ENCODE measurements at regions not wholly inside any gene's neighbourhood (a gene's known extent, or its start where the extent isn't known, plus 50 kb on each side); places are given as distances from the start of the nearest gene placed in this dataset.

DNA sequence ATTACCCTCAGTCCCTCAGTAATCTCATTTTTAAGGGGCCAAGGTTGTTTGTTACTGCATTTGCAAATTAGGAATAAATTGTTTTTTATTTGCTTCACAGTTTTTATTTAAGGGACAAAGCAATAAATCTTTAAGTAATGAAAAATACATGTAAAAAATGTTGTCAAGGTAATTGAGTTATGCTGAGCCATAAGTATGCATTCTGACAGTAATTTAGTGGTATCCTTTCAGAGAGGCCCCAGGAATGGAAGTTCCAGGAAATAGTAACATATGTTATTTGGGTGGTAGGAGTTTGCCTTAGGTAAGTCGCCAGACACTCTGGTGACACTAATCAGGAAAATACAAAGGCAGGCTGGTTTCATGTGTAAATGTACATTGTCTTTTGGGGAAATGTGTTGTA lies 1787.9 kb upstream of the WWC1 start:
- intact Hi-C loops (cut with micrococcal nuclease) = no loop called here
- H3K36me3 Mint-ChIP-seq = no peaks in the 10 kb centered on the region

DNA sequence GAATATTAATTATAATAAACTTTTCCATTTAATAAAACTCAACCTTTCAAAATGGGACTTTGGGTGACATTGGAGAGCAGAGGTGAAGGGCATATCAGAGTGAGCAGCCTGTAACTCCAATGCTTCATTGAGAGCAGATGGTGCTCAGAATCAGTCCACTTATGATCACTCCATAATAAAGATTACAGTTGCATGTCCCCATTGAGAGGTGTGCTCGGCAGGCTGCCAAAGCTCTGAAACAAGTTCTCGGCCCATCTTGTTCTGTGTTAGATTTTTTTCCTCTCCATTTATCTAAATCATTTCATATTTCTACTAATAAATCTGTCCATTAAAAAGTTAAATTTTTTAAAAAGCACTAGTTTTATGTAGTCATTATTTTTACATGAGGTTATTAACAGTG lies 1786.4 kb upstream of the WWC1 start:
- DNase-seq = no peak
- POLR2A ChIA-PET (ENCODE audit: partially characterized antibody) = no interaction called here
- Mint-ChIP-seq H3K9me3 (peaks cover 2 to 14% (median 9%) of the 10 kb centered on the region in 8 donors), H3K36me3 (no peaks in the 10 kb centered on the region), H3K4me1 (no peaks in the 10 kb centered on the region), H3K4me3 (no peak overlapping the region), H3K27me3 (no peaks in the 10 kb centered on the region), H3K27ac (no peak overlapping the region)
- H3K36me3 ChIP-seq (ENCODE audit: insufficient read depth, low read length) = no peaks in the 10 kb centered on the region
- no peaks in the 10 kb centered on the region for H3K4me1 ChIP-seq (ENCODE audit: insufficient read depth, low read length)
- CTCF ChIA-PET (ENCODE audit: partially characterized antibody) = no interaction called here
- H3K27me3 ChIP-seq (ENCODE audit: insufficient read depth, low read length) = no peaks in the 10 kb centered on the region
- H3K9me3 ChIP-seq (ENCODE audit: control insufficient read depth in 1 of 2, low read length in 2 of 2) = no peaks in the 10 kb centered on the region
- no peak overlapping the region for H3K4me3 ChIP-seq (ENCODE audit: low read length in 2 of 2)
- intact Hi-C loops (cut with micrococcal nuclease) = no loop called here
- no peak overlapping the region for H3K27ac ChIP-seq (ENCODE audit: low read depth, low read length)

More for the DNA sequence above, 1787.9 kb upstream of the WWC1 start:
- no peak for DNase-seq
- Mint-ChIP-seq H3K9me3 (peaks cover 2 to 14% (median 9%) of the 10 kb centered on the region in 8 donors), H3K27ac (no peak overlapping the region), H3K27me3 (no peaks in the 10 kb centered on the region), H3K4me3 (no peak overlapping the region), H3K4me1 (no peaks in the 10 kb centered on the region)
- Histone ChIP-seq H3K27me3 (ENCODE audit: insufficient read depth, low read length) (no peaks in the 10 kb centered on the region), H3K36me3 (ENCODE audit: insufficient read depth, low read length) (no peaks in the 10 kb centered on the region), H3K27ac (ENCODE audit: low read depth, low read length) (no peak overlapping the region), H3K4me3 (ENCODE audit: low read length in 2 of 2) (no peak overlapping the region), H3K9me3 (ENCODE audit: control insufficient read depth in 1 of 2, low read length in 2 of 2) (no peaks in the 10 kb centered on the region), H3K4me1 (ENCODE audit: insufficient read depth, low read length) (no peaks in the 10 kb centered on the region)
- CTCF ChIA-PET (ENCODE audit: partially characterized antibody) = no interaction called here
- POLR2A ChIA-PET (ENCODE audit: partially characterized antibody) = no interaction called here

DNA sequence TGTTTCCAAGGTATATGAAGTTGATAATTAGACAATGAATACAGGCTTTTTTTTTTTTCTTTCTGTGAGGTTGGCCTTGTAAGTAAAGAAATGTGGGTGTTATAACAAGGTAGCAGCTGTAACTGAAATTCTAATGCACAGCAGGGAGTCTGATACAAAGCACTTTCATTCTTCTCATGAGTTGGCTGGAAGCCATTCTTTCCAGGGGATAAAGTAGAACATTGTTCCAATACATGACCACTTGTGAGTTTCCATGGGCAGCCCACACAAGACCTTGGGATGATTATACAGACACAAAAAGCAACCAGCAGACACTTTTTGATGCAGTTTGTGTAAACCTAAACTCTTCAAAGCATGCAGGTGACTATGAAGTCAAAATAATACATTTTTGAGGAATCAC lies 1785.9 kb upstream of the WWC1 start:
- Histone ChIP-seq H3K27me3 (ENCODE audit: insufficient read depth, low read length) (no peaks in the 10 kb centered on the region), H3K4me1 (ENCODE audit: insufficient read depth, low read length) (no peaks in the 10 kb centered on the region), H3K4me3 (ENCODE audit: low read length in 2 of 2) (no peak overlapping the region), H3K36me3 (ENCODE audit: insufficient read depth, low read length) (no peaks in the 10 kb centered on the region), H3K27ac (ENCODE audit: low read depth, low read length) (no peak overlapping the region), H3K9me3 (ENCODE audit: control insufficient read depth in 1 of 2, low read length in 2 of 2) (no peaks in the 10 kb centered on the region)
- peaks cover 2 to 16% (median 9%) of the 10 kb centered on the region in 8 donors for H3K9me3 Mint-ChIP-seq
- H3K36me3 Mint-ChIP-seq = no peaks in the 10 kb centered on the region
- H3K27me3 Mint-ChIP-seq = no peaks in the 10 kb centered on the region
- no peak overlapping the region for H3K27ac Mint-ChIP-seq
- intact Hi-C loops (cut with micrococcal nuclease) = no loop called here
- no peak overlapping the region for H3K4me3 Mint-ChIP-seq
- no peak for DNase-seq
- CTCF ChIA-PET (ENCODE audit: partially characterized antibody) = no interaction called here
- POLR2A ChIA-PET (ENCODE audit: partially characterized antibody) = no interaction called here
- H3K4me1 Mint-ChIP-seq = no peaks in the 10 kb centered on the region

DNA sequence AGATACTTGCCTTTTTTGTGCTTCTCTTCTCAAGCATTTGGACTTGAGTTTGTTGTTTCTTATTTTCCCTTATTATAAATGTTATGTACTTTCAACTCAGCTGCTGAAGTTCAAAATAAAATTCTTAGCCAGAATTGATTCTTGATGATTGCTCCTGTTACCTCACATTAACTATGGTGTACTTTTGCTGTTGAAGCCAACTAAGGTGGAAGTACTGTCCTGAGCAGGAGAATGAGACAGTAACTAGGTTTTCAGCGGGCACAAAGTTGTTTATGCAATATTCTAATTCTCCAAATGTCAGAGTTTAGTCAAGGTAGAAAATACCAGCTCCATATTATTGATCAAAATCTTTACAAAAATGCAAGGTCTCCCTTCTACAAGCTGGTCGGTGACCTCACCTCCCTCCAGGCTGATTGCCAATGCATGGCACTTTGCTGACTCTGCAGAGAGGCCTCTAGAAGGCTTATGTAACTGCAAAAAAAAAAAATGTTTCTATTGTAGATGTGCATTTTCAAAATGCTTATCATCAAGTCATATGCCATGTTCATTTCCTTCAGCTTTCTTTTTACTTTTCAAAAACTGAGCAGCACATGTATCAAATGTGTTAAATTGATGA lies 1783.5 kb upstream of the WWC1 start:
- no peaks in the 10 kb centered on the region for H3K36me3 ChIP-seq (ENCODE audit: insufficient read depth, low read length)
- H3K4me3 Mint-ChIP-seq = no peak overlapping the region
- H3K36me3 Mint-ChIP-seq = no peaks in the 10 kb centered on the region
- CTCF ChIA-PET (ENCODE audit: partially characterized antibody) = no interaction called here
- intact Hi-C loops (cut with micrococcal nuclease) = no loop called here
- no peak for DNase-seq
- H3K27me3 Mint-ChIP-seq = no peaks in the 10 kb centered on the region
- no peaks in the 10 kb centered on the region for H3K9me3 ChIP-seq (ENCODE audit: control insufficient read depth in 1 of 2, low read length in 2 of 2)
- no peak overlapping the region for H3K27ac Mint-ChIP-seq
- POLR2A ChIA-PET (ENCODE audit: partially characterized antibody) = no interaction called here
- no peaks in the 10 kb centered on the region for H3K4me1 ChIP-seq (ENCODE audit: insufficient read depth, low read length)
- H3K27ac ChIP-seq (ENCODE audit: low read depth, low read length) = no peak overlapping the region
- no peaks in the 10 kb centered on the region for H3K27me3 ChIP-seq (ENCODE audit: insufficient read depth, low read length)
- no peak overlapping the region for H3K4me3 ChIP-seq (ENCODE audit: low read length in 2 of 2)
- peaks cover 2 to 13% (median 7%) of the 10 kb centered on the region in 8 donors for H3K9me3 Mint-ChIP-seq
- H3K4me1 Mint-ChIP-seq = no peaks in the 10 kb centered on the region

DNA sequence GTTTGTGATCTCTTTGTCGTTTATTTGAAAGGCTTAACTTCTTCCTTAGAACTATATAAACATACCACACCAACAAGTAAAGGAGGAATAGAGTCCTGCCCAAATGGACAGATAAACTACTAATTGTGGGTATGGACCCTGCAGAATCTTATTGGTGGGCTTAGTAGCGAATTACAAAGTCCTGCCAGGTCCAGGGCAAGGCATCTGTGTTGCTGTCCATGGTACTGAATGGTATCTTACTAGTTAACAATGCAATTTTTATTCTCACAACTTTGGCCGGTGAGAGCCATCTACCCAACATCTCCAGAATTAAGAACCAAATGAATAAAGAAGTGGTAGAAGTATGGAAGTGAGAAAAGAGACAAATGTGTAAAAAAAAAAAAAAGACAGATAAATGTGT lies 1782.4 kb upstream of the WWC1 start:
- Histone ChIP-seq H3K36me3 (ENCODE audit: insufficient read depth, low read length) (no peaks in the 10 kb centered on the region), H3K27me3 (ENCODE audit: insufficient read depth, low read length) (no peaks in the 10 kb centered on the region), H3K4me3 (ENCODE audit: low read length in 2 of 2) (no peak overlapping the region), H3K9me3 (ENCODE audit: control insufficient read depth in 1 of 2, low read length in 2 of 2) (no peaks in the 10 kb centered on the region), H3K4me1 (ENCODE audit: insufficient read depth, low read length) (no peaks in the 10 kb centered on the region), H3K27ac (ENCODE audit: low read depth, low read length) (no peak overlapping the region)
- Mint-ChIP-seq H3K36me3 (no peaks in the 10 kb centered on the region), H3K27me3 (no peaks in the 10 kb centered on the region), H3K4me3 (no peak overlapping the region), H3K4me1 (peaks cover 0 to 2% (median 0%) of the 10 kb centered on the region in 4 donors), H3K27ac (no peak overlapping the region), H3K9me3 (peaks cover under 1 to 15% (median 10%) of the 10 kb centered on the region in 8 donors)
- intact Hi-C loops (cut with micrococcal nuclease) = no loop called here
- ChIA-PET CTCF (ENCODE audit: partially characterized antibody) (no interaction called here), POLR2A (ENCODE audit: partially characterized antibody) (no interaction called here)
- no peak for DNase-seq

DNA sequence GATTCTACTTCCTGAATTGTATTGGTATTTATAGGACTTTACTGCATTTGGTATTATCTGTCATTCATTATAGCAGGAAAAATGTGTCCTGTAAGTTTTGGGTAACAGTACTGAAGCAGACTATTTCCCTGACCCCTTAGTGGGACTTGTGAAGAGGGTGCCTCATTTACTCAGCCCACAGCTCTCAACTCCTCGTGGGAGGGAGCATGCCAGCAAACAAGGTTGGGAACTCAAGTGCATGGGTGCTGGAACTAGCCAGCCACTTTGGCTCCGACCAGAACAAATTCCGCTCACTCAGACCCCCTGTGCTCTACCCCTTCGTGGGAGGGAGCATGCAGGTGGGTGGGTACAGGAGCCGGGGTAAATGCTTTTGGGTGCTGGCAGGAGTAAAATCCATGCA lies 1773.5 kb upstream of the WWC1 start:
- H3K27ac ChIP-seq (ENCODE audit: low read depth, low read length) = no peak overlapping the region
- peaks cover 0 to 2% (median 0%) of the 10 kb centered on the region in 4 donors for H3K4me1 Mint-ChIP-seq
- peaks cover 0 to 3% of the 10 kb centered on the region in 2 donors for H3K9me3 ChIP-seq (ENCODE audit: control insufficient read depth in 1 of 2, low read length in 2 of 2)
- no peak overlapping the region for H3K27ac Mint-ChIP-seq
- H3K36me3 Mint-ChIP-seq = no peaks in the 10 kb centered on the region
- no peaks in the 10 kb centered on the region for H3K27me3 ChIP-seq (ENCODE audit: insufficient read depth, low read length)
- CTCF ChIA-PET (ENCODE audit: partially characterized antibody) = no interaction called here
- POLR2A ChIA-PET (ENCODE audit: partially characterized antibody) = interaction anchor here (0.6 kb wide), 1 partner anchor 159 kb away, joined by 3 read pairs; no protein-coding TSS in a partner anchor
- no peak overlapping the region for H3K4me3 ChIP-seq (ENCODE audit: low read length in 2 of 2)
- no peaks in the 10 kb centered on the region for H3K4me1 ChIP-seq (ENCODE audit: insufficient read depth, low read length)
- no peak overlapping the region for H3K4me3 Mint-ChIP-seq
- no peaks in the 10 kb centered on the region for H3K36me3 ChIP-seq (ENCODE audit: insufficient read depth, low read length)
- no peak for DNase-seq
- H3K9me3 Mint-ChIP-seq = peaks cover 0 to 22% (median 8%) of the 10 kb centered on the region in 8 donors
- H3K27me3 Mint-ChIP-seq = no peaks in the 10 kb centered on the region
- intact Hi-C loops (cut with micrococcal nuclease) = no loop called here

DNA sequence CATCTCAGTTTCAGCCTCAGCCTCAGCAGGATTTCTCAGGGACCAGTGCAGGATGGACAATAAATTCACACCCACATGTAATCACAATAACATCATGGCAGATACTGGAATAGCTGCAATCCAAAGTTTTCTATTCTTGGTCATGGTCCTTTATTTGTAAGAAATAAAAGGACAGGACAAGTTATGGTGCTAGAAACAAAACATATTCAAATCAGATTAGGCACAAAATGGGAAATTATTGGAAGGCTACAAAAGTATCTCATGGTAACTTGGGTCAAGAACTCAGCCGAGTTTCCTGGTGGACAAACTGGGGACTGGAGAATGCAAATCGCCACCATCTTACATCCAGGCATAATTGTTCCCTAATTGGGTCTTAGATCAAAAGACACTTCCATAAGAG lies 1768.2 kb upstream of the WWC1 start:
- no peak overlapping the region for H3K4me3 ChIP-seq (ENCODE audit: low read length in 2 of 2)
- intact Hi-C loops (cut with micrococcal nuclease) = no loop called here
- DNase-seq = no peak
- Mint-ChIP-seq H3K4me1 (no peaks in the 10 kb centered on the region), H3K4me3 (no peak overlapping the region), H3K27ac (no peak overlapping the region), H3K27me3 (no peaks in the 10 kb centered on the region), H3K9me3 (peaks cover 0 to 30% (median 6%) of the 10 kb centered on the region in 8 donors), H3K36me3 (no peaks in the 10 kb centered on the region)
- ChIA-PET CTCF (ENCODE audit: partially characterized antibody) (no interaction called here), POLR2A (ENCODE audit: partially characterized antibody) (no interaction called here)
- H3K27me3 ChIP-seq (ENCODE audit: insufficient read depth, low read length) = no peaks in the 10 kb centered on the region
- H3K9me3 ChIP-seq (ENCODE audit: control insufficient read depth in 1 of 2, low read length in 2 of 2) = no peaks in the 10 kb centered on the region
- H3K27ac ChIP-seq (ENCODE audit: low read depth, low read length) = no peak overlapping the region
- H3K4me1 ChIP-seq (ENCODE audit: insufficient read depth, low read length) = no peaks in the 10 kb centered on the region
- H3K36me3 ChIP-seq (ENCODE audit: insufficient read depth, low read length) = no peaks in the 10 kb centered on the region

DNA sequence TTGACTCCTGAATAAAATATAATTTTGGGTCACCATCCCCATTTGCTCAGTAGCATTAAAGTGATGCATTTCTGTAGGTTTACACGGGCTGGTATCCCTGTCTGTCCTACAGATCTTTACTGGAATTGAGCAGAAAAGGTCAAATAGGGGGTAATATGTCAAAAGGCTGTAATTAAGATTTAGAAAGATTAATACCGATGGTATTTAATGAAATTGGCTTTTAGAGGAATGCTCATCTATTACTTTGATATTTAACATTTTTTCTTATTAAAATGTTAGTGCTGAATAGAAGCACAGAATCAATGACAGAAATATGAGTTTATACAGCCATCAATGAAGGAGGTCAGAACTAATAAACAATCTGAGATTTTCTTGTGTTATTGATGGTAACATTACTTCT lies 1762.2 kb upstream of the WWC1 start:
- CTCF ChIA-PET (ENCODE audit: partially characterized antibody) = no interaction called here
- no peak for DNase-seq
- H3K4me3 Mint-ChIP-seq = no peak overlapping the region
- POLR2A ChIA-PET (ENCODE audit: partially characterized antibody) = no interaction called here
- H3K4me1 Mint-ChIP-seq = no peaks in the 10 kb centered on the region
- peaks cover 0 to 20% (median 3%) of the 10 kb centered on the region in 8 donors for H3K9me3 Mint-ChIP-seq
- intact Hi-C loops (cut with micrococcal nuclease) = no loop called here
- H3K27me3 ChIP-seq (ENCODE audit: insufficient read depth, low read length) = no peaks in the 10 kb centered on the region
- H3K27me3 Mint-ChIP-seq = no peaks in the 10 kb centered on the region
- H3K27ac ChIP-seq (ENCODE audit: low read depth, low read length) = no peak overlapping the region
- H3K36me3 ChIP-seq (ENCODE audit: insufficient read depth, low read length) = no peaks in the 10 kb centered on the region
- H3K36me3 Mint-ChIP-seq = no peaks in the 10 kb centered on the region
- no peak overlapping the region for H3K27ac Mint-ChIP-seq
- no peaks in the 10 kb centered on the region for H3K9me3 ChIP-seq (ENCODE audit: control insufficient read depth in 1 of 2, low read length in 2 of 2)
- no peaks in the 10 kb centered on the region for H3K4me1 ChIP-seq (ENCODE audit: insufficient read depth, low read length)
- H3K4me3 ChIP-seq (ENCODE audit: low read length in 2 of 2) = no peak overlapping the region

Measured in CD4-positive, alpha-beta memory T cell (primary cell).